Stimulated activated naive B cell treated with anti-CD40 and anti-IgM and Interleukin-4, amounts not matched to agents 10 μg/mL and 1 μg/mL and 100 μg/mL, for 72 hours (primary cell): ENCODE measurements at regions not wholly inside any gene's neighbourhood (a gene's known extent, or its start where the extent isn't known, plus 50 kb on each side); places are given as distances from the start of the nearest gene placed in this dataset.
A peak's percentile ranks its signal among the peaks of the same experiment; 100 is the strongest.
"Not testable (repeated sequence)": the region's sequence is repeated elsewhere in the genome, so short reads cannot be mapped to it uniquely, and the experiment has no call there.

Source experiments
- ATAC-seq, 2 donors: fragments of 150-1000 bp; cut with Tn5 transposase; replicated peaks; 2 replicates each; pipeline ENCODE4 v1.10.0; 2021; ENCODE audit warnings: moderate library complexity in 1 of 2
- DNase-seq: peaks from one replicate; pipeline ENCODE4 v3.0.0; 2021
- H3K27ac Mint-ChIP-seq: one replicate; pipeline ENCODE4 v1.8.0; 2022; ENCODE audit warnings: mild to moderate bottlenecking, mixed read lengths
- H3K27me3 Mint-ChIP-seq, 2 donors: one replicate each; pipeline ENCODE4 v1.8.0; 2022; ENCODE audit warnings: mixed read lengths in 2 of 2
- H3K36me3 Mint-ChIP-seq, 2 donors: one replicate each; pipeline ENCODE4 v1.8.0; 2022; ENCODE audit warnings: mixed read lengths in 2 of 2, mild to moderate bottlenecking in 1 of 2
- H3K4me1 Mint-ChIP-seq, 2 donors: one replicate each; pipeline ENCODE4 v1.8.0; 2022; ENCODE audit warnings: mixed read lengths in 2 of 2, mild to moderate bottlenecking in 1 of 2
- H3K4me3 Mint-ChIP-seq, 2 donors: one replicate each; pipeline ENCODE4 v1.8.0; 2022; ENCODE audit warnings: mild to moderate bottlenecking in 2 of 2, mixed read lengths in 2 of 2, moderate library complexity in 1 of 2
- H3K9me3 Mint-ChIP-seq, 2 donors: one replicate each; pipeline ENCODE4 v1.8.0; 2022; ENCODE audit warnings: mixed read lengths in 2 of 2, mild to moderate bottlenecking in 1 of 2

DNA sequence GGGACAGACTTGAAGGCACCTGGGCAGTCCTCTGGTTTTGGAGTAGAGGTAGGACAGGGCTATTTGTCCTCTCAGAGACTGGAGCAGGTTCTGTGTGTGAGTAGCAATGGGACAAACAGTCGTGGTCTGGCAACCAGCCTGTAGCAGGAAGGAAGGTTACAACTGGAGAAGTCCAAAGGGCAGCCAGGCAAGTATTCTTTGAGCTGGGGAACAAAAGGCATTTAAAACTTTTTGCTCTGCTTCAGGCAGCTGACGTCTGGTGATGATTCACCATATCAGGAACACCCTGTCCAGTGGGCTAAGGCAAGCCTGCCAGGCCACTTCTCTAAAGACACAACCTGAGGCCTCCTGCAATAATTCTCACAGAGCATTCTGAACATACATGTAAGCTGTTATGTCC, 83.3 kb downstream of the PPIAL4A start:
- ATAC-seq, DNase-seq, H3K4me1 Mint-ChIP-seq: not testable (repeated sequence)

DNA sequence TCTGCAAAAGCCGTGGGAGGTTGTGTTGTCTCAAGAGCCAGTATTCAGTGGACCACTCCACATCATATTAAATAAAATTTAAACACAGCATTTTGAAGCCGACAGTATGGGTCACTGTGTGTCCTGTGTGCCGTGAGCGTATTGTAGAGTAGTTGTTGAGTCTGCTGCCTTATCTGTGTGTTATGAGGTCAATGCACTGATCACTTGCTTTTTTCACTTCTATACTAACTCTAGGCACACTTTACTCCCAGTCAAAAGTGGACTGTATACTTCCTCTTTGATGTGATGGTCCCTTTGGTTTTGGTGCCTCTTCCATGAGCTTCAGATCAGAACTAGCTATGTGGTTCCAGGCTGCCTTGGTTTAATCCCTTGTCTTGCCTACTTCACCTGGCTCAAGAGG, 84.3 kb downstream of the PPIAL4A start:
- H3K36me3 Mint-ChIP-seq, H3K9me3 Mint-ChIP-seq, H3K4me1 Mint-ChIP-seq, H3K4me3 Mint-ChIP-seq, H3K27me3 Mint-ChIP-seq, H3K27ac Mint-ChIP-seq, DNase-seq: not testable (repeated sequence)
- ATAC-seq = peak; percentile 36 to 61

More for the DNA sequence above, 83.3 kb downstream of the PPIAL4A start:
- not testable (repeated sequence) for H3K9me3 Mint-ChIP-seq, H3K27me3 Mint-ChIP-seq, H3K36me3 Mint-ChIP-seq, H3K27ac Mint-ChIP-seq, H3K4me3 Mint-ChIP-seq

DNA sequence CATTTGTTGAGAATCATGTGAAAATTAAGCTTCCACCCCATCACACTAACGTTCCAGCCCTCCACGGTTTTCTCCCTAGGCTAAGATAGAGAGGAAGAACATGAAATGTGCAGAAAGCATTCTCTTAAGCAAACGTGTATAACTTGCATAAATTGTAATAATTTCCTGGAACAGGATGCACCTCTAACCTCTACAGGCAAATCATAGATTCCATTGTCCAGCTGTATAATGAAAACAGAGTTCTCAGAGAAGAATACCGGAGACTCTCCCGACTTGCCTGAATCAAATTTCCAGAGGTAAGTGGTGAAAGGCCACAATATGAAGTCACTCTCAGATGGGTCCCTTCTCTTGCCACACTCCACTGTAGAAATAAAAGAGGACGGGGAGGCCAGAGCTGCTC, 87.7 kb downstream of the PPIAL4A start:
- H3K36me3 Mint-ChIP-seq, H3K9me3 Mint-ChIP-seq, H3K4me1 Mint-ChIP-seq, DNase-seq, H3K27me3 Mint-ChIP-seq, ATAC-seq, H3K4me3 Mint-ChIP-seq, H3K27ac Mint-ChIP-seq: not testable (repeated sequence)

DNA sequence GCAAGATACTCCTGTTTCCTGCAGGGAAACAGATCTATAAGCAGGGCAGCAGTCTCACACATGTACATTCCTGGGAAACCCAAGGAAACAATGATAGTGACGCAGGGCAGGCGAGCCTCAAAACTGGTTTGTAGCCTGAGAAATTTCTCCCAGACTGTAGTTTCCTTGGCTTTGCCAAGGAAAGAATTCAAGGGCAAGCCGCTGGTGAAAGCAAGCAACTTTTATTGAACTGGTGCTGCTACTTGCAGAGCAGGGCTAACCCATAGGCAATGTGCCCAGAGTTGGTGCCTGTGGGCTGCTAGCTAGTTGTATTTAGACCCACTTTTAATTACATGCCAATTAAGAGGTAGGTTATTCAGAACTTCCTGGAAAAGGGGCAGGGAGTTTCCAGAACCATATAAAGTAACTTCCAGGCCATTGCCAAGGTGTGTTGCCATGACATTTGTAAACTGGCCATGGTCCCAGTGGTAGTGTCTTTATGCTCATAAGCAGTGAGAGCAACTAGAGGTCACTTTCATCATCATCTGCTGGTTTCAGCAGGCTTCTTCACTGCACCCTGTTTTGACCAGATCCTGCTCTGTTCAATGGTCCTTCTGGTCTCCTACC, 92.0 kb downstream of the PPIAL4A start:
- not testable (repeated sequence) for ATAC-seq, H3K36me3 Mint-ChIP-seq, H3K9me3 Mint-ChIP-seq, H3K27me3 Mint-ChIP-seq, H3K4me3 Mint-ChIP-seq, DNase-seq, H3K27ac Mint-ChIP-seq, H3K4me1 Mint-ChIP-seq

DNA sequence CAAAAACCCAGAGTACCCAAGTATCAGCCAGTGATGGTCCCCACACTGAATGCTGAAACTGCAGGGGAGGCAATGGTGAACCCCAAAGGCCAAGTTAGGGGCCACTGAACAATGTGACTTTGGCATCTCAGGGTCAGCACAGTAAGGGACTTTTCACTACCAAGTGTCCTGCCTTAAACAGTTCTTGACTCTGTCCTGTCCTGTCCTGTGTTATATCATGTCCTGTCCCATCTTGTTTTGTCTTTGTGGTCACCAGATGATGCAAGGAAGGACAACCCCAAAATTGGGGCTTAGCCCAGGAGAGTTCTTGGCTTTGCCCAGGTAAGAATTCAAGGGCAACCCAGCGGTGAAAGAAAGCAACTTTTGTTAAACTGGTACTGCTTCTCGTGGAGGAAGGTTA, 105.0 kb downstream of the PPIAL4A start:
- not testable (repeated sequence) for DNase-seq, H3K27ac Mint-ChIP-seq, H3K27me3 Mint-ChIP-seq, ATAC-seq, H3K4me1 Mint-ChIP-seq, H3K4me3 Mint-ChIP-seq, H3K9me3 Mint-ChIP-seq, H3K36me3 Mint-ChIP-seq

DNA sequence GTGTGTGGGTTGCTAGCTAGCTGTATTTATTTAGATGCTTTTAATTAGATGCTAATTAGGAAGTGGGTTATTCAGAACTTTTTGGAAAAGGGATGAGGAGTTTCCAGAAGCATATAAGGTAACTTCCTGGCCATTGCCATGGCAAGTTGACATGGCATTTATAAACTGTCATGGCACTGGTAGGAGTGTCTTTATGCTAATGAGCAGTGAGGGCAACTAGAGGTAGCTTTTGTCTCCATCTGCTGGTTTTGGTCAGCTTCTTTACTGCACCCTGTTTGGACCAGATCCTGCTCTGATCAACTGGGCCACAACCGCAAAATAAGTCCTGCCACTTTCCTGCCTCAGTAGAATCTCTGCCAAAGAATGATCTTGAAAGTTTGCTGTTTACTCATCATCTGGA, 105.5 kb downstream of the PPIAL4A start:
- not testable (repeated sequence) for H3K9me3 Mint-ChIP-seq, H3K36me3 Mint-ChIP-seq, H3K4me1 Mint-ChIP-seq, H3K27me3 Mint-ChIP-seq, H3K4me3 Mint-ChIP-seq, DNase-seq, H3K27ac Mint-ChIP-seq
- peak; percentile 94 to 98 for ATAC-seq

DNA sequence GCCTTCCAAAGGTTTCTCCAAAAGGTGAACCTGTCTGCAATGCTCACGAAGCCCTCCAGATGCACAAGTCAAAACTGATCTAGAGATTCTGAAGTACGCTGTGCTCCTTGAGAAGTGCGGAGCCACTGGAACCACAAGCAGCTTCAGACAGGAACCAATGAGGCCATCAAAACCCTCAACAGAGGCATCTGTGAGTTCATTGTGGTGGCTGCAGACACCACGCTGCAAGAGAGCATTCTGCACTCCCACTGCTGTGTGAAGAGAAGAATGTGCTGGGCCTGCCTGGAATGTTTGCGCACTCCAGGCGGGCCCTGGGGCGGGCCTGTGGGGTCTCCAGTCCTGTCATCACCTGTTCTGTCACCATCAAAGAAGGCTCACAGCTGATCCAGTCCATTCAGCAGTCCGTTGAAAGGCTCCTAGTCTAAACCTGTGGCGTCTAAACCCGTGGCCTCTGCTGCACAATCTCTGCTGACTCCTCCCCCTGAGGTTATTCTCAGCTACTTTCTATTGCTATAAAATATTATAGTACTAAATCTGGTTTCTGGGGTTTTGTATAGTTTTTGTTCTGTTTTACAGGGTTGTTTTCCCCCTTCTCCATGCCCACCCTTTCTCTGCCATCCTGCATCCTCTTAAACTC, 111.6 kb downstream of the PPIAL4A start:
- H3K36me3 Mint-ChIP-seq, H3K4me3 Mint-ChIP-seq, DNase-seq, H3K9me3 Mint-ChIP-seq, H3K27ac Mint-ChIP-seq, H3K27me3 Mint-ChIP-seq, ATAC-seq, H3K4me1 Mint-ChIP-seq: not testable (repeated sequence)

DNA sequence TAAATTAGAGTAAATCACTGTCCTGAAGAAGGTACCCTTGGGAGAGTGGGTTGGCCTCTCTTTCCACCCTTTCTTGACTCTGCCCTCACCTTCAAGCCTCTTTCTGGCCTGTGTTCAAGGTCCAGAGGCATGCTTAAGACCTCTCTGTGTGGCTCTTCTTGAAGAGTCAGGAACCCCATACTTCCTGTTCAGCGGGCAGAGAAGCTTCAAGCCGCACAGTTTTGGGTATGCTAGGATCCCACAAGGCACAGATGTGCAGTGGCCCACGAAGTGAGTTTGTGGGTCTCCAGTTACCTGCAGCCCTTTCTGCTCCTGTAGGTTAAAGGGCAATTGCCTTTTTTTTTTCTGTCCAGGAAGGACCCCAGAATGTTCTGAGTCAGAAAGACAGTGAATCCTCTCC, 113.7 kb downstream of the PPIAL4A start:
- peaks cover 9 to 11% of the 10 kb centered on the region in 2 donors for H3K27me3 Mint-ChIP-seq
- H3K4me1 Mint-ChIP-seq, H3K36me3 Mint-ChIP-seq, H3K9me3 Mint-ChIP-seq, H3K4me3 Mint-ChIP-seq, H3K27ac Mint-ChIP-seq, DNase-seq, ATAC-seq: not testable (repeated sequence)

DNA sequence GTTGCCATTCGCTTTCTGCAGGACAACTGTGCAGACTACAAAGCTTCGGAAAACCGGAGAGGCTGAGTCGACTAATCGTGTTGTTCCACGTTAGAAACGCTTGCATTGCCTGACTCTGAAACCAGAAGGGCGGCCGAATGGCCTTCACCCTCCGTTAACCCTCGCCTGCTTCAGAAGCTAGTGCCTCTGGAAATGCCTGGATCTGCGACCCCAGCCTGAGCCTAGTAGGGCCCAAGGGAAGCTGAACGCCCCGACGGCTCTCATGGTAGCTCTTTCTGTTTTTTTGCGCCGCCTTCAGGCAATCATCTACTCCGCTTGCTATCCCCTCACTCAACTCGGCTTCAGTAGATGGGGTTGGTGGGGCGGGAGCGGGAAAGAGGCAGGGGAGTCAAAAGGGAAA, 117.3 kb downstream of the PPIAL4A start:
- H3K27me3 Mint-ChIP-seq = peaks cover 19 to 21% of the 10 kb centered on the region in 2 donors
- peaks cover 13 to 16% of the 10 kb centered on the region in 2 donors for H3K4me1 Mint-ChIP-seq
- not testable (repeated sequence) for H3K27ac Mint-ChIP-seq, H3K9me3 Mint-ChIP-seq, H3K4me3 Mint-ChIP-seq, H3K36me3 Mint-ChIP-seq, ATAC-seq, DNase-seq

DNA sequence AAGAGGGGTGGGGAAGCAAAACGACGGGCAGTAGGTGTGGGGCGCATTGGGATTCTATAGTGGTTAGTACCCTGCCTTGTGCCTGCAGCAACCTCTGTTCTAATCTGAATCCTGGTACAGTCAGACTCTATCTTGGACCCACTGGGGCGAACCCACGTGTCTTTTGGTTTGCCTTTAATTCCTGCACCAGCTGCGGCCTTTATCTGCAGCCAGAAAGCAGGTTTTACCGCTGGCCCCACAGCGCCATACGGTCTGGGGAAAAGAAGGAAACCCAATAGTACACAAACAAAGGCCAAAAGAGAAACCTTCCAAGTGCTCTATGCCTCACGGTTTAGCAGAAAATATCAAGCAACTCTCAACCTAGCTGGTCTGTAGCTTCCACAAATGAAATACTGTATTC, 118.2 kb downstream of the PPIAL4A start:
- Mint-ChIP-seq H3K27me3 (peaks cover 19 to 21% of the 10 kb centered on the region in 2 donors), H3K4me1 (peaks cover 13 to 16% of the 10 kb centered on the region in 2 donors), H3K4me3 (peak overlapping the region in 1 of 2 donors; percentile 47)
- H3K36me3 Mint-ChIP-seq, H3K27ac Mint-ChIP-seq, DNase-seq, H3K9me3 Mint-ChIP-seq, ATAC-seq: not testable (repeated sequence)

DNA sequence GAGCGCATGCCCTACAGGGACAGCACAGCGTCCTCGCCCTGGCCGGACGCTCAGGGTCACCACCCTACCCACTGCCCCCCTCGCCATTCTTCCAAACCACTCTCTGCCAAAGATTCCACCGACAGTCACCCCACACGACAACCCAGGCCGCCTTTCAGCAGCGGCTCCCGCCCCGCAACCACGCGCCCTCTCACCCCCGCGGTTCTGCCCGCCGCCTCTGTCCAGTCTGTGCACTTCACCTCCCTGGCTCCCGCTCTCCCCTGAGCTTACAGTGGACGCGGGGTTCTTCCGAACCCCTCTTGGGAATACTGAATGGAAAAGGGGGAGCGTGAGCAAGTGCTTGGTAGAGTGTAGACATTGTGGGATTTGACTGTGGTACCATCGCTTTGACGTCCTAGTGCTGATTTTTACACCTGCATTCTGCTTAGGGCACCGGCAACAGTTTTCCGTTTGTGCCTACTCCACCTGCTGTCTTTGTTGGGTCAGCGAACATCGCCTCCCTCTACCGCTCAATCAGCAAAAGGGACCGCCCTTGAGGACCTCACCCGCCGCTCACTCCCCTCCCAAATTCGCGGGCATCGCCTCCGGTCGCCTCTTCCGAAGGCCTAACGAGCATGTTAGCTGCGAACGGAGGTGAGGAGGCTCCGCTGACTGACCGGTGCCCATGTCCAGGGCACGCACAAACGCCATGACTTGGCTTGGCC, 119.1 kb downstream of the PPIAL4A start:
- not testable (repeated sequence) for H3K27ac Mint-ChIP-seq, H3K36me3 Mint-ChIP-seq, ATAC-seq, H3K9me3 Mint-ChIP-seq, DNase-seq
- Mint-ChIP-seq H3K4me3 (peak overlapping the region; percentile 69 to 81), H3K27me3 (peaks cover 19 to 21% of the 10 kb centered on the region in 2 donors), H3K4me1 (peaks cover 13 to 16% of the 10 kb centered on the region in 2 donors)

DNA sequence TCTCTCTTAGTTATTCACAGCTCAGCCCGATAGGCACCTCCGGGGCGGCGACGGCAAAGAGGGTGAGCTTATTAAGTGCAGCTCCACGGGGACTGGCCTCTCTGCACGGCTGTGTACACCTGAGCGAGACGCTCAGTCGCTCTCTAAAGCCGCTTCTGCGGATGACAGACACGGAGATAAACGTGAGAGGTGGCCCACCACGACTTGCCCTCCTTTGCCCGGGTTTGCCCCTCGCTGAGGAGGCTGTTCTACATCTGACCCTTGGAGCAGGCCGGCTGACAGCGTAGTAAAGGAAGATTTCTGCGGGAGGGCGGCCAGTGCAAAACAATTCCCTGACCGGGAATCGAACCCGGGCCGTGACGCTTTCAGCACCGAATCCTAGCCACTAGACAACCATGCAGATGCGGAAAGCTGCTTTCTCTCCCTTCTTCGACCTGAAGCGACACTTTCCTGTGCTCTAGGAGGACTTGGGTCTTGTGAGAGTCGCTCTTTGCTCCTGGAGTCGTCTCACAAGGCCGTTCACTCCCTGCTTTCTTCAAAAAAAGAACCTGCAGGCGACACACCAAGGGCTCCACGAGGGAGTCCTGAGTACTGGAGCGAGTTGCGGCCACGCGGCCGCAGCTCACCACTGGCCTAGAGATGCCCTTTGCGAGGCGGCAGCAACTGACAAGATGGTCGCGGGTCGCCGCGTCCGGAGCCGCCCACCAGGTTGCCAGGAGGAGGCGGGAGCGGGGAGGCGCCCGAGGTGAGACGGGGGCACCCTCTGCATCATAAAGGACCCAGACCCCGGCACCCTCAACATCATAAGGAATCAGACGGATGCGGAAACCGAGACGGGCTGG, 119.9 kb downstream of the PPIAL4A start:
- DNase-seq, H3K36me3 Mint-ChIP-seq, H3K9me3 Mint-ChIP-seq, H3K27ac Mint-ChIP-seq: not testable (repeated sequence)
- H3K4me3 Mint-ChIP-seq = peak overlapping the region; percentile 69 to 81
- H3K27me3 Mint-ChIP-seq = peaks cover 19 to 21% of the 10 kb centered on the region in 2 donors
- H3K4me1 Mint-ChIP-seq = peaks cover 13 to 16% of the 10 kb centered on the region in 2 donors
- peak; percentile 41 to 45 for ATAC-seq

DNA sequence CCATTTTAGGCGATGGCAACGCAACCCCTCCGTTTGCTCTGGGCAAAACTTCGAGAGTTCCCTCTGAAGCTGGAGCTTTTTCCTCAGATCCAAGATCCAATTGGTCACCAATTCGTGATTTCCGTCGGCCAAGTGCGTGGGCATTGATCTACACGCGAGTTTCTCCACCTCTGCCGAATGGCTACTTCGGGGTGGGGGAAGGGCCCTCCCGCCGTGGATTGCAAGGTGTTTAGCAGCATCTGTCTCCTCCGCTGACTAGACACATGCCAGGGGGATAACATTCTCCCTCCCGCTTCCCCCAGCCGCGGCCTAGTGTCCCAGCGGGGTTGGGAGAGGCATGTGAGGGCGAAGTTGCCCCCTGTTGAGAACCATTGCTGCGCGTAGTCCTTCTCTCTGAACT, 120.6 kb downstream of the PPIAL4A start:
- not testable (repeated sequence) for H3K27ac Mint-ChIP-seq, H3K4me3 Mint-ChIP-seq, H3K36me3 Mint-ChIP-seq, DNase-seq, ATAC-seq, H3K9me3 Mint-ChIP-seq
- peaks cover 19 to 21% of the 10 kb centered on the region in 2 donors for H3K27me3 Mint-ChIP-seq
- peaks cover 13 to 16% of the 10 kb centered on the region in 2 donors for H3K4me1 Mint-ChIP-seq

DNA sequence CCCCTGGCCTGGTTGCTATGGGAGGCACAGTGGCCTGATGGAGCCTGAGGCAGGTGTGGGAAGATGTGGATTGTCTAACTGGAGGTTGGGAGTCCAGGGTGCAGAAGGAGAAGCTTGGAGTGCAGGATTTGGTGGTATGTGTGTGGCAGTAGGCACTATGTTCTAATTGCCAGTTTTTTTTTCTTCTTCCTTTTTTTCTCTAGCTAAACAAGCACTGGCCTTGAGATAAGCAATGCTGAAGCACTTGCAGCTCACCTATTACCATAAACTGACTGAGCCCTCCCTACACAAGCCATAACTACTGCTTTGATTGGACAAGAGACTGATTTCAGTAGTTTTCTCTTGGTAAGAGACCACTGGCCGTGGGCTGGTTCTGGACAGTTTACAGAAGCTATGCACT, 123.6 kb downstream of the PPIAL4A start:
- DNase-seq, H3K36me3 Mint-ChIP-seq, H3K4me3 Mint-ChIP-seq, H3K27ac Mint-ChIP-seq, ATAC-seq, H3K9me3 Mint-ChIP-seq: not testable (repeated sequence)
- Mint-ChIP-seq H3K27me3 (peaks cover 11 to 14% of the 10 kb centered on the region in 2 donors), H3K4me1 (peaks cover 8 to 13% of the 10 kb centered on the region in 2 donors)
